ENCODE measurements at regions not wholly inside any gene's neighbourhood (a gene's known extent, or its start where the extent isn't known, plus 50 kb on each side); places are given as distances from the start of the nearest gene placed in this dataset.

- TF ChIP-seq CTCF (IDR thresholded peaks at IDR 0.05) (no peak), POLR2A (IDR thresholded peaks at IDR 0.05) (no peak)
Observed at GRCh38 chr2:236916181-236916580, 169.5 kb upstream of the COPS8 start.
